ENCODE measurements at regions not wholly inside any gene's neighbourhood (a gene's known extent, or its start where the extent isn't known, plus 50 kb on each side); places are given as distances from the start of the nearest gene placed in this dataset.

GRCh38 chr2:5967506-5967905 is 275.3 kb downstream of the SOX11 start:
- Histone ChIP-seq H3K4me2 (ENCODE audit: low read length) (no peak overlapping the region), H3K4me3 (ENCODE audit: low read length) (no peak overlapping the region), H3K9ac (ENCODE audit: low read length) (no peak overlapping the region), H3K27ac (ENCODE audit: low read length) (no peak overlapping the region), H2AFZ (ENCODE audit: low read depth, low read length) (no peak overlapping the region), H4K20me1 (ENCODE audit: insufficient read depth) (no peaks in the 10 kb centered on the region), H3K9me2 (ENCODE audit: insufficient read depth, low read length) (no peaks in the 10 kb centered on the region), H3K79me2 (replicated peaks; ENCODE audit: insufficient read depth, low read length) (no peaks in the 10 kb centered on the region), H3F3A (ENCODE audit: insufficient read depth, low read length, poor library complexity, severe bottlenecking) (no peaks in the 10 kb centered on the region), H3K9me3 (ENCODE audit: low read length) (no peaks in the 10 kb centered on the region), H3K36me3 (ENCODE audit: insufficient read depth, low read length) (no peaks in the 10 kb centered on the region), H3K27me3 (ENCODE audit: insufficient read depth, low read depth, low read length) (no peaks in the 10 kb centered on the region)
- TF ChIP-seq RAD21 (conservative IDR thresholded peaks at IDR 0.05) (no peak), EP300 (conservative IDR thresholded peaks at IDR 0.05; ENCODE audit: poor library complexity, severe bottlenecking) (no peak), SMC3 (conservative IDR thresholded peaks at IDR 0.05; ENCODE audit: poor library complexity) (no peak), MXI1 (conservative IDR thresholded peaks at IDR 0.05; ENCODE audit: poor library complexity, severe bottlenecking) (no peak), TAF1 (IDR thresholded peaks at IDR 0.05; ENCODE audit: low read depth) (no peak), POLR2AphosphoS5 (IDR thresholded peaks at IDR 0.05) (no peak), REST (IDR thresholded peaks at IDR 0.05; ENCODE audit: borderline replicate concordance) (no peak), EZH2 (IDR thresholded peaks at IDR 0.05; ENCODE audit: borderline replicate concordance, insufficient read depth, low read length, poor library complexity, severe bottlenecking) (no peak)
- TF ChIP-seq, protein P1, sequence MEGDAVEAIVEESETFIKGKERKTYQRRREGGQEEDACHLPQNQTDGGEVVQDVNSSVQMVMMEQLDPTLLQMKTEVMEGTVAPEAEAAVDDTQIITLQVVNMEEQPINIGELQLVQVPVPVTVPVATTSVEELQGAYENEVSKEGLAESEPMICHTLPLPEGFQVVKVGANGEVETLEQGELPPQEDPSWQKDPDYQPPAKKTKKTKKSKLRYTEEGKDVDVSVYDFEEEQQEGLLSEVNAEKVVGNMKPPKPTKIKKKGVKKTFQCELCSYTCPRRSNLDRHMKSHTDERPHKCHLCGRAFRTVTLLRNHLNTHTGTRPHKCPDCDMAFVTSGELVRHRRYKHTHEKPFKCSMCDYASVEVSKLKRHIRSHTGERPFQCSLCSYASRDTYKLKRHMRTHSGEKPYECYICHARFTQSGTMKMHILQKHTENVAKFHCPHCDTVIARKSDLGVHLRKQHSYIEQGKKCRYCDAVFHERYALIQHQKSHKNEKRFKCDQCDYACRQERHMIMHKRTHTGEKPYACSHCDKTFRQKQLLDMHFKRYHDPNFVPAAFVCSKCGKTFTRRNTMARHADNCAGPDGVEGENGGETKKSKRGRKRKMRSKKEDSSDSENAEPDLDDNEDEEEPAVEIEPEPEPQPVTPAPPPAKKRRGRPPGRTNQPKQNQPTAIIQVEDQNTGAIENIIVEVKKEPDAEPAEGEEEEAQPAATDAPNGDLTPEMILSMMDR (IDR thresholded peaks at IDR 0.05; ENCODE audit: poor library complexity, severe bottlenecking), result no peak

- no peaks in the 10 kb centered on the region for H3K36me3 ChIP-seq (ENCODE audit: insufficient read depth, low read length)
- no peak for TF ChIP-seq SMC3 (conservative IDR thresholded peaks at IDR 0.05; ENCODE audit: poor library complexity)
- TF ChIP-seq POLR2AphosphoS5 (IDR thresholded peaks at IDR 0.05), result no peak
- no peak for TF ChIP-seq RAD21 (conservative IDR thresholded peaks at IDR 0.05)
- TF ChIP-seq MXI1 (conservative IDR thresholded peaks at IDR 0.05; ENCODE audit: poor library complexity, severe bottlenecking), result no peak
- TF ChIP-seq, protein P1 (IDR thresholded peaks at IDR 0.05; ENCODE audit: poor library complexity, severe bottlenecking), result no peak
- TF ChIP-seq REST (IDR thresholded peaks at IDR 0.05; ENCODE audit: borderline replicate concordance), result no peak
- TF ChIP-seq TAF1 (IDR thresholded peaks at IDR 0.05; ENCODE audit: low read depth), result no peak
- TF ChIP-seq EZH2 (IDR thresholded peaks at IDR 0.05; ENCODE audit: borderline replicate concordance, insufficient read depth, low read length, poor library complexity, severe bottlenecking), result no peak
- no peak for TF ChIP-seq EP300 (conservative IDR thresholded peaks at IDR 0.05; ENCODE audit: poor library complexity, severe bottlenecking)
- H3K4me3 ChIP-seq (ENCODE audit: low read length), result no peak overlapping the region
- H3K79me2 ChIP-seq (replicated peaks; ENCODE audit: insufficient read depth, low read length), result no peaks in the 10 kb centered on the region
- H3K9me2 ChIP-seq (ENCODE audit: insufficient read depth, low read length), result no peaks in the 10 kb centered on the region
- H3K4me2 ChIP-seq (ENCODE audit: low read length), result no peak overlapping the region
- no peaks in the 10 kb centered on the region for H4K20me1 ChIP-seq (ENCODE audit: insufficient read depth)
- no peaks in the 10 kb centered on the region for H3K27me3 ChIP-seq (ENCODE audit: insufficient read depth, low read depth, low read length)
- H3K9ac ChIP-seq (ENCODE audit: low read length), result no peak overlapping the region
- no peaks in the 10 kb centered on the region for H3K9me3 ChIP-seq (ENCODE audit: low read length)
- H2AFZ ChIP-seq (ENCODE audit: low read depth, low read length), result no peak overlapping the region
- H3F3A ChIP-seq (ENCODE audit: insufficient read depth, low read length, poor library complexity, severe bottlenecking), result no peaks in the 10 kb centered on the region
- H3K27ac ChIP-seq (ENCODE audit: low read length), result no peak overlapping the region
Observed at GRCh38 chr2:5969303-5969702, 277.1 kb downstream of the SOX11 start.

All from neural cell (in vitro differentiated cells).